GM12878 (cell line): ENCODE measurements at regions not wholly inside any gene's neighbourhood (a gene's known extent, or its start where the extent isn't known, plus 50 kb on each side); places are given as distances from the start of the nearest gene placed in this dataset.

Experiments used
- ATAC-seq: fragments of 200-7000 bp; cut with Tn5 transposase; 3 replicates; pipeline ENCODE4 v1.9.1; 2020; ENCODE audit warnings: mild to moderate bottlenecking, moderate library complexity
- BruUV-seq: library from RNA; stranded (reverse); fragments of 400-500 nt; replicated peaks from 2 replicates; lab custom pipeline; 2021; lab: Mats Ljungman, UMichigan
- CTCF ChIA-PET: fragments of 300-600 bp; sonication (Branson Sonifier 250); formaldehyde crosslinking; extraction: SDS; loops from one replicate; lab custom pipeline; 2021; ENCODE audit warnings: inconsistent platforms; lab: Yijun Ruan, JAX
- POLR2A ChIA-PET: fragments of 350-600 bp; formaldehyde crosslinking; extraction: SDS; loops from one replicate; lab custom pipeline; 2021; ENCODE audit warnings: inconsistent platforms; lab: Charles Lee
- RAD21 ChIA-PET: fragments of 300-600 bp; sonication (Branson Sonifier 250); formaldehyde crosslinking; loops from one replicate; lab custom pipeline; 2023; ENCODE audit warnings: antibody characterized with exemption; ENCODE audit not compliant: unreplicated experiment; lab: Charles Lee
- SMC1A ChIA-PET: fragments of 300-600 bp; sonication (Branson Sonifier 250); formaldehyde crosslinking; loops from one replicate; lab custom pipeline; 2023; ENCODE audit not compliant: unreplicated experiment, uncharacterized antibody; lab: Charles Lee
- DNase-seq: peaks from one replicate; pipeline ENCODE4 v3.0.0-alpha.2; 2011; ENCODE audit warnings: low read depth, low spot score
- FAIRE-seq: peaks from 3 replicates; lab custom pipeline; 2011; peaks lifted over from hg19 to GRCh38; lab: Jason Lieb, UNC
- H2AFZ ChIP-seq: 2 replicates; pipeline ENCODE4 v1.6.0; 2011; ENCODE audit warnings: low read depth, low read length, control low read depth; ENCODE audit not compliant: control insufficient read depth
- H3K27ac ChIP-seq: 2 replicates; pipeline ENCODE4 v1.5.1; 2011; ENCODE audit warnings: control low read depth; ENCODE audit not compliant: control insufficient read depth, insufficient read depth
- H3K27me3 ChIP-seq, 2 experiments: replicated peaks in 1 of 2; 2 replicates each; pipeline versions ENCODE4 v1.6.0 to v1.6.1; 2011; ENCODE audit warnings: low read length in 1 of 2; ENCODE audit not compliant: control insufficient read depth in 2 of 2, insufficient read depth in 2 of 2
- H3K36me3 ChIP-seq, 2 experiments: 2 replicates each; pipeline ENCODE4 v1.5.1; 2011; ENCODE audit warnings: low read length in 1 of 2; ENCODE audit not compliant: control insufficient read depth in 2 of 2, insufficient read depth in 2 of 2
- H3K4me1 ChIP-seq: 2 replicates; pipeline ENCODE4 v1.6.1; 2011; ENCODE audit warnings: mild to moderate bottlenecking, low read length, moderate library complexity, mixed read lengths; ENCODE audit not compliant: control insufficient read depth, insufficient read depth
- H3K4me2 ChIP-seq: 2 replicates; pipeline ENCODE4 v1.6.0; 2011; ENCODE audit warnings: control low read depth; ENCODE audit not compliant: control insufficient read depth, insufficient read depth
- H3K4me3 ChIP-seq: fragments of 200-600 bp; sonication (generic); 2 replicates; pipeline ENCODE4 v1.5.1; 2016
- H3K79me2 ChIP-seq: 2 replicates; pipeline ENCODE4 v1.6.0; 2011; ENCODE audit warnings: low read length; ENCODE audit not compliant: control insufficient read depth, insufficient read depth
- H3K9ac ChIP-seq: 2 replicates; pipeline ENCODE4 v1.8.0; 2011; ENCODE audit warnings: low read length, control low read depth, mixed read lengths; ENCODE audit not compliant: control insufficient read depth, insufficient read depth
- H3K9me3 ChIP-seq: replicated peaks from 3 replicates; pipeline ENCODE4 v1.5.1; 2011; ENCODE audit warnings: mild to moderate bottlenecking, low read length; ENCODE audit not compliant: control insufficient read depth, insufficient read depth
- H4K20me1 ChIP-seq: 2 replicates; pipeline ENCODE4 v1.6.0; 2011; ENCODE audit not compliant: control insufficient read depth, insufficient read depth
- IKZF2 ChIP-seq, 2 experiments: fragments of 450-650 bp; IDR thresholded peaks; 2 replicates each; pipeline ENCODE4 v1.6.1; 2017; ENCODE audit warnings: mild to moderate bottlenecking in 2 of 2, moderate library complexity in 2 of 2
- JUNB ChIP-seq: IDR thresholded peaks from 2 replicates; pipeline ENCODE4 v1.6.1; 2016; ENCODE audit warnings: antibody characterized with exemption, mild to moderate bottlenecking
- MEF2A ChIP-seq: IDR thresholded peaks from 2 replicates; pipeline ENCODE4 v1.6.1; 2011; ENCODE audit warnings: low read depth, mild to moderate bottlenecking, low read length, moderate library complexity; ENCODE audit not compliant: insufficient read depth
- MTA2 ChIP-seq: fragments of 450-650 bp; IDR thresholded peaks from 2 replicates; pipeline ENCODE4 v1.6.1; 2016; ENCODE audit warnings: low read depth, mild to moderate bottlenecking, moderate library complexity
- NBN ChIP-seq: fragments of 450-650 bp; IDR thresholded peaks from 2 replicates; pipeline ENCODE4 v1.6.1; 2016
- NFIC ChIP-seq: IDR thresholded peaks from 2 replicates; pipeline ENCODE4 v1.6.1; 2012; ENCODE audit warnings: low read depth, mild to moderate bottlenecking, inconsistent platforms, low read length, moderate library complexity
- PAX8 ChIP-seq: fragments of 450-650 bp; IDR thresholded peaks from 2 replicates; pipeline ENCODE4 v1.6.1; 2017; ENCODE audit warnings: mild to moderate bottlenecking, moderate library complexity
- POU2F2 ChIP-seq: IDR thresholded peaks from 3 replicates; pipeline ENCODE4 v1.6.1; 2011; ENCODE audit warnings: low read depth, mild to moderate bottlenecking, low read length, borderline replicate concordance
- STAT1 ChIP-seq: fragments of 450-650 bp; conservative IDR thresholded peaks from 2 replicates; pipeline ENCODE4 v1.6.1; 2014; ENCODE audit warnings: antibody characterized with exemption, mild to moderate bottlenecking
- TCF7 ChIP-seq: IDR thresholded peaks from 2 replicates; pipeline ENCODE4 v1.6.1; 2014; ENCODE audit warnings: antibody characterized with exemption, borderline replicate concordance
- WGBS: methylation state at CpG from one replicate; pipeline ENCODE4 v1.1.6; 2016; ENCODE audit warnings: low lambda C conversion rate; ENCODE audit not compliant: insufficient replicate concordance, insufficient coverage; ENCODE audit errors: missing lambda C conversion rate; 5-methylcytosine and 5-hydroxymethylcytosine counted together
- in situ Hi-C: fragments of 300-500 bp; cut with MboI; formaldehyde crosslinking; loops from 9 replicates; pipeline ENCODE4 v1.14.3; 2018; ENCODE audit warnings: mixed read lengths
- intact Hi-C: fragments of 100-400 bp; cut with micrococcal nuclease; formaldehyde crosslinking; loops from one replicate; pipeline ENCODE4 v1.14.2; 2022; ENCODE audit not compliant: unreplicated experiment
- TF ChIP-seq, protein P1 (sequence below): fragments of 150-350 bp; IDR thresholded peaks from 2 replicates; pipeline ENCODE4 v1.6.1; 2014; ENCODE audit warnings: mild to moderate bottlenecking, low read depth, low read length
- TF ChIP-seq, protein P2 (sequence below): fragments of 450-650 bp; IDR thresholded peaks from 2 replicates; pipeline ENCODE4 v1.6.1; 2017; ENCODE audit warnings: borderline replicate concordance
- TF ChIP-seq, protein P3 (sequence below), 3 experiments: IDR thresholded peaks in 2 of 3; conservative IDR thresholded peaks in 1 of 3; 2 replicates each; pipeline ENCODE4 v1.5.1; 2011; ENCODE audit warnings: low read depth in 3 of 3, low read length in 3 of 3, mild to moderate bottlenecking in 3 of 3, control low read depth in 2 of 3, moderate library complexity in 2 of 3, inconsistent platforms in 1 of 3, mixed read lengths in 1 of 3; ENCODE audit not compliant: control insufficient read depth in 2 of 3, insufficient read depth in 1 of 3; ENCODE audit errors: extremely low read depth in 1 of 3
- TF ChIP-seq, protein P4 (sequence below): IDR thresholded peaks from 2 replicates; pipeline ENCODE4 v1.6.1; 2011; ENCODE audit warnings: borderline replicate concordance, low read depth, mild to moderate bottlenecking, moderate library complexity, mixed read lengths, low read length; ENCODE audit not compliant: insufficient read depth; ENCODE audit errors: extremely low read length
- TF ChIP-seq, protein P5 (sequence below): IDR thresholded peaks from 2 replicates; pipeline ENCODE4 v1.6.1; 2011; ENCODE audit warnings: low read depth, low read length, improper control_type of control experiment, borderline replicate concordance

DNA sequence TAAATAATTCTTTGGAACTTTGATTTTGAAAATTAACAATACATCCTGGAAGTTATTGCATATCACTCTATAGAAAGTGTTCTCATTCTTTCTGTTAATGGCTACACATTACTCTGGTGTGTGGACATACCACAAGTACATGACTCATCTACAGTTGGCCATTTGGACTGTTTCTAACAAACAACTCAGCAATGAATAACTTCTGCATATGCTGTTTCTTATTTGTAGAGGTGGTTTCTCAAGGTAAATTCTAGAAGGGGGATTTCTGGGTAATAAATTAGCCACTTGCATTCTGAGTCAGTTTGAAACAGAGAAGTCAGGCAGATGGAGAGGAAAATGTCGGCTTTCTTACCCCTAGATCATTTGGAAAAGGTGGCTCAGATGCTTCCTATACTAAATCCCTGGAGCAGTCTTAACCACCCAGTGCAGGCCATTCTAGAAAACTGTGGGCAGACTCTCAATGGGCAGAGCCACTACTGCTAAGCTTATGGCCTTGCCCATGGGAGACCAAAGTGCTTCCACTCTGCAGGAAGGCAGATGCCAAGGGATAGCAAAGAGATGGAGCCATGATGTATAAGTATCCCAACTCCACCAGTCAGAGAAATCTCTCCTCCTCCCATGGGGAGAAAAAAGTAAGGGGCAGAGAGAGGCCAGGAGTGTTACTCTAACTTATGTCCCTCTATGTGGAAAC is 194.0 kb upstream of the PLPP4 start (continued):
- peak; percentile 48 to 71 for TF ChIP-seq IKZF2 (IDR thresholded peaks at IDR 0.05)
- 0 out of 2 replicates have a peak, but pooled peaks have one; percentile 35 for TF ChIP-seq NBN
- TF ChIP-seq MTA2 = peak; percentile 73

DNA sequence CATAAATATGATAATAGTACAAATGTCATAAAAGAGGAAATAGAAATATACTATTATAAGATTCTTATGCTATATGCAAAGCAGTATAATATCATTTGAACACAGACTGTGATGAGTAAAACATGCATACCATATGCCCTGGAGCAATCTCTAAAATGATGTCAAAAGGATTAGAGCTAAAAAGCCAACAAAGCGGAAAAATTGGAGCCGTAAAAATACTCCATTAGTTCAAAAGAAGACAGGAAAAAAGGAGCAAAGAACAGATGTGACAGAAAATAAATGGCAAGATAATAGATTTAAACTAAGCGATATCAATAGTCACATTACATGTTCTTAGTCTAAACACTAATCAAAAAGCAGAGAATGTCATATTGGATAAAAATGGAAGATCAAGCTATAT is 191.0 kb upstream of the PLPP4 start:
- SMC1A ChIA-PET = no interaction called here
- H3K36me3 ChIP-seq = no peaks in the 10 kb centered on the region
- RAD21 ChIA-PET = no interaction called here

More for the DNA sequence above, 191.0 kb upstream of the PLPP4 start:
- ChIA-PET CTCF (no interaction called here), POLR2A (no interaction called here)
- 41% methylated on average over 3 of the region's 3 CpGs for WGBS
- in situ Hi-C loops = no loop called here
- DNase-seq (no peak), FAIRE-seq (no peak), ATAC-seq (no peak)
- H3K4me2 ChIP-seq = no peak overlapping the region
- BruUV-seq = no TSS peak
- intact Hi-C loops = no loop called here
- no peak overlapping the region for H2AFZ ChIP-seq
- H4K20me1 ChIP-seq = no peaks in the 10 kb centered on the region
- no peak overlapping the region for H3K4me3 ChIP-seq
- H3K4me1 ChIP-seq = no peaks in the 10 kb centered on the region
- no peaks in the 10 kb centered on the region for H3K27me3 ChIP-seq
- H3K79me2 ChIP-seq = no peaks in the 10 kb centered on the region
- TF ChIP-seq, protein P1, sequence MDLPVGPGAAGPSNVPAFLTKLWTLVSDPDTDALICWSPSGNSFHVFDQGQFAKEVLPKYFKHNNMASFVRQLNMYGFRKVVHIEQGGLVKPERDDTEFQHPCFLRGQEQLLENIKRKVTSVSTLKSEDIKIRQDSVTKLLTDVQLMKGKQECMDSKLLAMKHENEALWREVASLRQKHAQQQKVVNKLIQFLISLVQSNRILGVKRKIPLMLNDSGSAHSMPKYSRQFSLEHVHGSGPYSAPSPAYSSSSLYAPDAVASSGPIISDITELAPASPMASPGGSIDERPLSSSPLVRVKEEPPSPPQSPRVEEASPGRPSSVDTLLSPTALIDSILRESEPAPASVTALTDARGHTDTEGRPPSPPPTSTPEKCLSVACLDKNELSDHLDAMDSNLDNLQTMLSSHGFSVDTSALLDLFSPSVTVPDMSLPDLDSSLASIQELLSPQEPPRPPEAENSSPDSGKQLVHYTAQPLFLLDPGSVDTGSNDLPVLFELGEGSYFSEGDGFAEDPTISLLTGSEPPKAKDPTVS = no peak
- no peak for TF ChIP-seq JUNB
- no peak for TF ChIP-seq MEF2A
- TF ChIP-seq, protein P2, sequence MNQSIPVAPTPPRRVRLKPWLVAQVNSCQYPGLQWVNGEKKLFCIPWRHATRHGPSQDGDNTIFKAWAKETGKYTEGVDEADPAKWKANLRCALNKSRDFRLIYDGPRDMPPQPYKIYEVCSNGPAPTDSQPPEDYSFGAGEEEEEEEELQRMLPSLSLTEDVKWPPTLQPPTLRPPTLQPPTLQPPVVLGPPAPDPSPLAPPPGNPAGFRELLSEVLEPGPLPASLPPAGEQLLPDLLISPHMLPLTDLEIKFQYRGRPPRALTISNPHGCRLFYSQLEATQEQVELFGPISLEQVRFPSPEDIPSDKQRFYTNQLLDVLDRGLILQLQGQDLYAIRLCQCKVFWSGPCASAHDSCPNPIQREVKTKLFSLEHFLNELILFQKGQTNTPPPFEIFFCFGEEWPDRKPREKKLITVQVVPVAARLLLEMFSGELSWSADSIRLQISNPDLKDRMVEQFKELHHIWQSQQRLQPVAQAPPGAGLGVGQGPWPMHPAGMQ = no peak
- TF ChIP-seq, protein P3, sequence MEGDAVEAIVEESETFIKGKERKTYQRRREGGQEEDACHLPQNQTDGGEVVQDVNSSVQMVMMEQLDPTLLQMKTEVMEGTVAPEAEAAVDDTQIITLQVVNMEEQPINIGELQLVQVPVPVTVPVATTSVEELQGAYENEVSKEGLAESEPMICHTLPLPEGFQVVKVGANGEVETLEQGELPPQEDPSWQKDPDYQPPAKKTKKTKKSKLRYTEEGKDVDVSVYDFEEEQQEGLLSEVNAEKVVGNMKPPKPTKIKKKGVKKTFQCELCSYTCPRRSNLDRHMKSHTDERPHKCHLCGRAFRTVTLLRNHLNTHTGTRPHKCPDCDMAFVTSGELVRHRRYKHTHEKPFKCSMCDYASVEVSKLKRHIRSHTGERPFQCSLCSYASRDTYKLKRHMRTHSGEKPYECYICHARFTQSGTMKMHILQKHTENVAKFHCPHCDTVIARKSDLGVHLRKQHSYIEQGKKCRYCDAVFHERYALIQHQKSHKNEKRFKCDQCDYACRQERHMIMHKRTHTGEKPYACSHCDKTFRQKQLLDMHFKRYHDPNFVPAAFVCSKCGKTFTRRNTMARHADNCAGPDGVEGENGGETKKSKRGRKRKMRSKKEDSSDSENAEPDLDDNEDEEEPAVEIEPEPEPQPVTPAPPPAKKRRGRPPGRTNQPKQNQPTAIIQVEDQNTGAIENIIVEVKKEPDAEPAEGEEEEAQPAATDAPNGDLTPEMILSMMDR (IDR thresholded peaks at IDR 0.05 in 2 of 3, conservative IDR thresholded peaks at IDR 0.05 in 1 of 3; ENCODE audit: control insufficient read depth in 2 of 3, extremely low read depth in 1 of 3, insufficient read depth in 1 of 3, low read depth in 3 of 3, low read length in 3 of 3) = no peak
- TF ChIP-seq POU2F2 = no peak
- TF ChIP-seq PAX8 = no peak
- no peak for TF ChIP-seq NFIC
- TF ChIP-seq, protein P4, sequence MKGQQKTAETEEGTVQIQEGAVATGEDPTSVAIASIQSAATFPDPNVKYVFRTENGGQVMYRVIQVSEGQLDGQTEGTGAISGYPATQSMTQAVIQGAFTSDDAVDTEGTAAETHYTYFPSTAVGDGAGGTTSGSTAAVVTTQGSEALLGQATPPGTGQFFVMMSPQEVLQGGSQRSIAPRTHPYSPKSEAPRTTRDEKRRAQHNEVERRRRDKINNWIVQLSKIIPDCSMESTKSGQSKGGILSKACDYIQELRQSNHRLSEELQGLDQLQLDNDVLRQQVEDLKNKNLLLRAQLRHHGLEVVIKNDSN = no peak
- no peak for TF ChIP-seq STAT1
- TF ChIP-seq TCF7 = no peak
- TF ChIP-seq, protein P5, sequence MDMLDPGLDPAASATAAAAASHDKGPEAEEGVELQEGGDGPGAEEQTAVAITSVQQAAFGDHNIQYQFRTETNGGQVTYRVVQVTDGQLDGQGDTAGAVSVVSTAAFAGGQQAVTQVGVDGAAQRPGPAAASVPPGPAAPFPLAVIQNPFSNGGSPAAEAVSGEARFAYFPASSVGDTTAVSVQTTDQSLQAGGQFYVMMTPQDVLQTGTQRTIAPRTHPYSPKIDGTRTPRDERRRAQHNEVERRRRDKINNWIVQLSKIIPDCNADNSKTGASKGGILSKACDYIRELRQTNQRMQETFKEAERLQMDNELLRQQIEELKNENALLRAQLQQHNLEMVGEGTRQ = no peak
- H3K9ac ChIP-seq = no peak overlapping the region
- H3K9me3 ChIP-seq = no peaks in the 10 kb centered on the region
- no peak overlapping the region for H3K27ac ChIP-seq
